GM23338 (cell line): ENCODE measurements at regions not wholly inside any gene's neighbourhood (a gene's known extent, or its start where the extent isn't known, plus 50 kb on each side); places are given as distances from the start of the nearest gene placed in this dataset.

Experiments
- ATAC-seq: fragments of 200-7000 bp; cut with Tn5 transposase; 3 replicates; pipeline ENCODE4 v1.9.1; 2020
- DNase-seq: peaks from one replicate; pipeline ENCODE4 v3.0.0-alpha.2; 2015; ENCODE audit warnings: low spot score
- H2AFZ ChIP-seq: fragments of 200-600 bp; sonication (generic); 2 replicates; pipeline ENCODE4 v1.8.0; 2016; ENCODE audit warnings: antibody characterized with exemption, mild to moderate bottlenecking, moderate library complexity
- H3F3A ChIP-seq: fragments of 200-600 bp; sonication (generic); replicated peaks from 2 replicates; pipeline ENCODE4 v1.8.0; 2017; ENCODE audit warnings: antibody characterized with exemption, mixed run types, low read depth
- H3K27ac ChIP-seq: fragments of 200-600 bp; sonication (generic); 2 replicates; pipeline ENCODE4 v1.6.1; 2016; ENCODE audit warnings: low read depth
- H3K27me3 ChIP-seq: fragments of 200-600 bp; sonication (generic); 2 replicates; pipeline ENCODE4 v1.8.0; 2016; ENCODE audit warnings: mild to moderate bottlenecking, mixed run types, moderate library complexity; ENCODE audit not compliant: insufficient read depth
- H3K36me3 ChIP-seq: fragments of 200-600 bp; sonication (generic); 2 replicates; pipeline ENCODE4 v1.8.0; 2016; ENCODE audit warnings: mild to moderate bottlenecking; ENCODE audit not compliant: insufficient read depth
- H3K4me1 ChIP-seq: fragments of 200-600 bp; sonication (generic); 2 replicates; pipeline ENCODE4 v1.8.0; 2016; ENCODE audit warnings: mild to moderate bottlenecking, moderate library complexity; ENCODE audit not compliant: insufficient read depth
- H3K4me2 ChIP-seq: fragments of 200-600 bp; sonication (generic); 2 replicates; pipeline ENCODE4 v1.7.1; 2017; ENCODE audit warnings: mixed run types
- H3K4me3 ChIP-seq: fragments of 200-600 bp; sonication (generic); 2 replicates; pipeline ENCODE4 v1.6.1; 2016; ENCODE audit warnings: mixed run types
- H3K79me2 ChIP-seq: fragments of 200-600 bp; sonication (generic); replicated peaks from 2 replicates; pipeline ENCODE4 v1.8.0; 2017; ENCODE audit warnings: mild to moderate bottlenecking; ENCODE audit not compliant: insufficient read depth
- H3K9me2 ChIP-seq: fragments of 200-600 bp; sonication (generic); 2 replicates; pipeline ENCODE4 v1.8.0; 2017; ENCODE audit not compliant: insufficient read depth
- H4K20me1 ChIP-seq: fragments of 200-600 bp; sonication (generic); replicated peaks from 2 replicates; pipeline ENCODE4 v1.8.0; 2017; ENCODE audit warnings: mild to moderate bottlenecking; ENCODE audit not compliant: insufficient read depth
- H3K27ac Mint-ChIP-seq: 2 replicates; pipeline ENCODE4 v1.8.0; 2020; ENCODE audit warnings: inconsistent platforms, mild to moderate bottlenecking, moderate library complexity, mixed read lengths
- H3K27me3 Mint-ChIP-seq: 3 replicates; pipeline ENCODE4 v1.8.0; 2022; ENCODE audit warnings: low read depth, mild to moderate bottlenecking, moderate library complexity, mixed read lengths, inconsistent platforms; ENCODE audit not compliant: insufficient read depth, poor library complexity
- H3K36me3 Mint-ChIP-seq: 3 replicates; pipeline ENCODE4 v1.8.0; 2021; ENCODE audit warnings: low read depth, mild to moderate bottlenecking, inconsistent platforms, moderate library complexity, mixed read lengths
- H3K4me1 Mint-ChIP-seq: 3 replicates; pipeline ENCODE4 v1.8.0; 2020; ENCODE audit warnings: mild to moderate bottlenecking, inconsistent platforms, mixed read lengths
- H3K4me3 Mint-ChIP-seq: 3 replicates; pipeline ENCODE4 v1.8.0; 2021; ENCODE audit warnings: moderate library complexity, mild to moderate bottlenecking, inconsistent platforms, mixed read lengths
- H3K9me3 Mint-ChIP-seq: 3 replicates; pipeline ENCODE4 v1.8.0; 2020; ENCODE audit warnings: moderate library complexity, mild to moderate bottlenecking, inconsistent platforms, mixed read lengths
- CREB1 ChIP-seq: fragments of 250-450 bp; sonication (Bioruptor Pico); IDR thresholded peaks from 2 replicates; pipeline ENCODE4 v1.5.0; 2020; ENCODE audit warnings: low read depth, mild to moderate bottlenecking, moderate library complexity
- EZH2 ChIP-seq: fragments of 200-600 bp; sonication (generic); IDR thresholded peaks from one replicate; pipeline ENCODE4 v1.8.0; 2017; ENCODE audit warnings: antibody characterized with exemption, mild to moderate bottlenecking, low read depth; ENCODE audit not compliant: unreplicated experiment
- JUNB ChIP-seq: IDR thresholded peaks from one replicate; pipeline ENCODE4 v1.6.1; 2016; ENCODE audit warnings: antibody characterized with exemption; ENCODE audit not compliant: unreplicated experiment
- NANOG ChIP-seq: IDR thresholded peaks from 2 replicates; pipeline ENCODE4 v1.6.1; 2016; ENCODE audit warnings: antibody characterized with exemption, borderline replicate concordance
- POLR2AphosphoS5 ChIP-seq: IDR thresholded peaks from 2 replicates; pipeline ENCODE4 v1.6.1; 2016; ENCODE audit warnings: antibody characterized with exemption, low read depth
- STAT1 ChIP-seq: IDR thresholded peaks from one replicate; pipeline ENCODE4 v1.6.1; 2016; ENCODE audit warnings: antibody characterized with exemption; ENCODE audit not compliant: unreplicated experiment
- ZNF331 ChIP-seq: fragments of 250-450 bp; sonication (Bioruptor Pico); IDR thresholded peaks from 2 replicates; pipeline ENCODE4 v1.5.0; 2020; ENCODE audit warnings: low read depth, mild to moderate bottlenecking, moderate library complexity
- TF ChIP-seq, protein P1 (sequence below): IDR thresholded peaks from one replicate; pipeline ENCODE4 v1.6.1; 2018; ENCODE audit warnings: antibody characterized with exemption; ENCODE audit not compliant: unreplicated experiment
- TF ChIP-seq, protein P2 (sequence below): fragments of 250-450 bp; sonication (Bioruptor Pico); IDR thresholded peaks from 2 replicates; pipeline ENCODE4 v1.5.0; 2020; ENCODE audit warnings: mild to moderate bottlenecking, moderate library complexity
- TF ChIP-seq, protein P3 (sequence below), 2 experiments: fragments of 200-600 bp in 1 of 2; sonication (generic) in 1 of 2; conservative IDR thresholded peaks; 2 replicates each; pipeline versions ENCODE4 v1.5.1 to v1.6.1; 2016 to 2017; ENCODE audit warnings: antibody characterized with exemption in 2 of 2, low read depth in 2 of 2, mild to moderate bottlenecking in 2 of 2, moderate library complexity in 1 of 2

DNA sequence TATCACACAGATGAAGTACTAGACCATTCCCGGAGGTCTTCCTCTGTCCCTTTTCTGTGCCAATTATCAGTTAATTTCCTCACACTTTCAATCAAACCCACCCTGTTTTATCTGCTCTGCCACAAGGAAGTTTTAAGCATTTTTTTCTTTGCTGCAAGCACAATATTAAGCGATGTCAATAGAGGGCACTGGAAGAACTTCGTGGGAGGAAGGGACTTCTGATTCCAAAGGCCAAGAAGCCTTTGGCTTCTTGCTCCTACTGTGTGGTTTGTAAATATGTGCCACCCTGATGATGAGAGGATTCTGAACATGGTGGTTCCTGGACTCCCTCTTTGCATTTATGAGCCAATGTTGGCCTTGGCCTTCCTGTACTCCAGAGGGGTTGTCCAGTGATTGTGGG lies 1712.5 kb upstream of the C9orf72 start (continued):
- TF ChIP-seq, protein P1, sequence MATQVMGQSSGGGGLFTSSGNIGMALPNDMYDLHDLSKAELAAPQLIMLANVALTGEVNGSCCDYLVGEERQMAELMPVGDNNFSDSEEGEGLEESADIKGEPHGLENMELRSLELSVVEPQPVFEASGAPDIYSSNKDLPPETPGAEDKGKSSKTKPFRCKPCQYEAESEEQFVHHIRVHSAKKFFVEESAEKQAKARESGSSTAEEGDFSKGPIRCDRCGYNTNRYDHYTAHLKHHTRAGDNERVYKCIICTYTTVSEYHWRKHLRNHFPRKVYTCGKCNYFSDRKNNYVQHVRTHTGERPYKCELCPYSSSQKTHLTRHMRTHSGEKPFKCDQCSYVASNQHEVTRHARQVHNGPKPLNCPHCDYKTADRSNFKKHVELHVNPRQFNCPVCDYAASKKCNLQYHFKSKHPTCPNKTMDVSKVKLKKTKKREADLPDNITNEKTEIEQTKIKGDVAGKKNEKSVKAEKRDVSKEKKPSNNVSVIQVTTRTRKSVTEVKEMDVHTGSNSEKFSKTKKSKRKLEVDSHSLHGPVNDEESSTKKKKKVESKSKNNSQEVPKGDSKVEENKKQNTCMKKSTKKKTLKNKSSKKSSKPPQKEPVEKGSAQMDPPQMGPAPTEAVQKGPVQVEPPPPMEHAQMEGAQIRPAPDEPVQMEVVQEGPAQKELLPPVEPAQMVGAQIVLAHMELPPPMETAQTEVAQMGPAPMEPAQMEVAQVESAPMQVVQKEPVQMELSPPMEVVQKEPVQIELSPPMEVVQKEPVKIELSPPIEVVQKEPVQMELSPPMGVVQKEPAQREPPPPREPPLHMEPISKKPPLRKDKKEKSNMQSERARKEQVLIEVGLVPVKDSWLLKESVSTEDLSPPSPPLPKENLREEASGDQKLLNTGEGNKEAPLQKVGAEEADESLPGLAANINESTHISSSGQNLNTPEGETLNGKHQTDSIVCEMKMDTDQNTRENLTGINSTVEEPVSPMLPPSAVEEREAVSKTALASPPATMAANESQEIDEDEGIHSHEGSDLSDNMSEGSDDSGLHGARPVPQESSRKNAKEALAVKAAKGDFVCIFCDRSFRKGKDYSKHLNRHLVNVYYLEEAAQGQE = no peak
- no peak for TF ChIP-seq POLR2AphosphoS5
- TF ChIP-seq STAT1 = no peak
- no peak for TF ChIP-seq NANOG

DNA sequence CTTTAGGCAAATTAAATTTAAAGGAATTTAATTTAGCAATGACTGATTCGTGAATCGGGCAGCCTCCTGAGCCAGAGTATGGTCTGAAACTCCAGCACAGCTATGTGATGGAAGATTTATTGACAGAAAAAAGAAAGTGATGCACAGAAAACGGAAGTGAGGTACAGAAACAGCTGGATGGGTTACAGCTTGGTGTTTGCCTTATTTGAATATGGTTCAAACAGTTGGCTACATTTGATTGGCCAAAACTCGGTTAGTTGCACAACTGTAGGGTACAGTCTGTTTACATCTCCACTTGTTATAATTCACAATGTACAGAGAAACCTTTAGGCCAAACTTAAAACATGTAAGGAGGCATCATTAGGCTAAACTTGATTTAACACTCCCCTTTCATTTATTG lies 1716.1 kb upstream of the C9orf72 start:
- H3K36me3 ChIP-seq = no peaks in the 10 kb centered on the region
- no peak overlapping the region for H2AFZ ChIP-seq
- ATAC-seq = no peak
- Mint-ChIP-seq H3K27ac (no peak overlapping the region), H3K4me1 (no peaks in the 10 kb centered on the region), H3K9me3 (peaks cover 19% of the 10 kb centered on the region; the same call in 2 of the 3 replicates), H3K36me3 (peaks cover 7% of the 10 kb centered on the region; the same call in 1 of the 3 replicates), H3K4me3 (no peak overlapping the region), H3K27me3 (no peaks in the 10 kb centered on the region)
- no peak overlapping the region for H3K4me2 ChIP-seq
- H3K4me1 ChIP-seq = no peaks in the 10 kb centered on the region
- H3K27ac ChIP-seq = no peak overlapping the region
- DNase-seq = no peak
- no peaks in the 10 kb centered on the region for H3F3A ChIP-seq
- no peaks in the 10 kb centered on the region for H3K79me2 ChIP-seq
- H3K4me3 ChIP-seq = no peak overlapping the region
- H4K20me1 ChIP-seq = no peaks in the 10 kb centered on the region
- H3K27me3 ChIP-seq = no peaks in the 10 kb centered on the region
- no peaks in the 10 kb centered on the region for H3K9me2 ChIP-seq
- TF ChIP-seq, protein P1 = no peak
- TF ChIP-seq, protein P2, sequence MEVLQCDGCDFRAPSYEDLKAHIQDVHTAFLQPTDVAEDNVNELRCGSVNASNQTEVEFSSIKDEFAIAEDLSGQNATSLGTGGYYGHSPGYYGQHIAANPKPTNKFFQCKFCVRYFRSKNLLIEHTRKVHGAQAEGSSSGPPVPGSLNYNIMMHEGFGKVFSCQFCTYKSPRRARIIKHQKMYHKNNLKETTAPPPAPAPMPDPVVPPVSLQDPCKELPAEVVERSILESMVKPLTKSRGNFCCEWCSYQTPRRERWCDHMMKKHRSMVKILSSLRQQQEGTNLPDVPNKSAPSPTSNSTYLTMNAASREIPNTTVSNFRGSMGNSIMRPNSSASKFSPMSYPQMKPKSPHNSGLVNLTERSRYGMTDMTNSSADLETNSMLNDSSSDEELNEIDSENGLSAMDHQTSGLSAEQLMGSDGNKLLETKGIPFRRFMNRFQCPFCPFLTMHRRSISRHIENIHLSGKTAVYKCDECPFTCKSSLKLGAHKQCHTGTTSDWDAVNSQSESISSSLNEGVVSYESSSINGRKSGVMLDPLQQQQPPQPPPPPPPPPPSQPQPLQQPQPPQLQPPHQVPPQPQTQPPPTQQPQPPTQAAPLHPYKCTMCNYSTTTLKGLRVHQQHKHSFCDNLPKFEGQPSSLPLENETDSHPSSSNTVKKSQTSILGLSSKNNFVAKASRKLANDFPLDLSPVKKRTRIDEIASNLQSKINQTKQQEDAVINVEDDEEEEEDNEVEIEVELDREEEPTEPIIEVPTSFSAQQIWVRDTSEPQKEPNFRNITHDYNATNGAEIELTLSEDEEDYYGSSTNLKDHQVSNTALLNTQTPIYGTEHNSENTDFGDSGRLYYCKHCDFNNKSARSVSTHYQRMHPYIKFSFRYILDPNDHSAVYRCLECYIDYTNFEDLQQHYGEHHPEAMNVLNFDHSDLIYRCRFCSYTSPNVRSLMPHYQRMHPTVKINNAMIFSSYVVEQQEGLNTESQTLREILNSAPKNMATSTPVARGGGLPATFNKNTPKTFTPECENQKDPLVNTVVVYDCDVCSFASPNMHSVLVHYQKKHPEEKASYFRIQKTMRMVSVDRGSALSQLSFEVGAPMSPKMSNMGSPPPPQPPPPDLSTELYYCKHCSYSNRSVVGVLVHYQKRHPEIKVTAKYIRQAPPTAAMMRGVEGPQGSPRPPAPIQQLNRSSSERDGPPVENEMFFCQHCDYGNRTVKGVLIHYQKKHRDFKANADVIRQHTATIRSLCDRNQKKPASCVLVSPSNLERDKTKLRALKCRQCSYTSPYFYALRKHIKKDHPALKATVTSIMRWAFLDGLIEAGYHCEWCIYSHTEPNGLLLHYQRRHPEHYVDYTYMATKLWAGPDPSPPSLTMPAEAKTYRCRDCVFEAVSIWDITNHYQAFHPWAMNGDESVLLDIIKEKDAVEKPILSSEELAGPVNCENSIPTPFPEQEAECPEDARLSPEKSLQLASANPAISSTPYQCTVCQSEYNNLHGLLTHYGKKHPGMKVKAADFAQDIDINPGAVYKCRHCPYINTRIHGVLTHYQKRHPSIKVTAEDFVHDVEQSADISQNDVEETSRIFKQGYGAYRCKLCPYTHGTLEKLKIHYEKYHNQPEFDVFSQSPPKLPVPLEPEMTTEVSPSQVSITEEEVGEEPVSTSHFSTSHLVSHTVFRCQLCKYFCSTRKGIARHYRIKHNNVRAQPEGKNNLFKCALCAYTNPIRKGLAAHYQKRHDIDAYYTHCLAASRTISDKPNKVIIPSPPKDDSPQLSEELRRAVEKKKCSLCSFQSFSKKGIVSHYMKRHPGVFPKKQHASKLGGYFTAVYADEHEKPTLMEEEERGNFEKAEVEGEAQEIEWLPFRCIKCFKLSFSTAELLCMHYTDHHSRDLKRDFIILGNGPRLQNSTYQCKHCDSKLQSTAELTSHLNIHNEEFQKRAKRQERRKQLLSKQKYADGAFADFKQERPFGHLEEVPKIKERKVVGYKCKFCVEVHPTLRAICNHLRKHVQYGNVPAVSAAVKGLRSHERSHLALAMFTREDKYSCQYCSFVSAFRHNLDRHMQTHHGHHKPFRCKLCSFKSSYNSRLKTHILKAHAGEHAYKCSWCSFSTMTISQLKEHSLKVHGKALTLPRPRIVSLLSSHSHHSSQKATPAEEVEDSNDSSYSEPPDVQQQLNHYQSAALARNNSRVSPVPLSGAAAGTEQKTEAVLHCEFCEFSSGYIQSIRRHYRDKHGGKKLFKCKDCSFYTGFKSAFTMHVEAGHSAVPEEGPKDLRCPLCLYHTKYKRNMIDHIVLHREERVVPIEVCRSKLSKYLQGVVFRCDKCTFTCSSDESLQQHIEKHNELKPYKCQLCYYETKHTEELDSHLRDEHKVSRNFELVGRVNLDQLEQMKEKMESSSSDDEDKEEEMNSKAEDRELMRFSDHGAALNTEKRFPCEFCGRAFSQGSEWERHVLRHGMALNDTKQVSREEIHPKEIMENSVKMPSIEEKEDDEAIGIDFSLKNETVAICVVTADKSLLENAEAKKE (CRISPR knock-in tag) = no peak
- TF ChIP-seq EZH2 (no peak), JUNB (no peak), STAT1 (no peak), ZNF331 (CRISPR knock-in tag) (no peak), CREB1 (CRISPR knock-in tag) (no peak)
- TF ChIP-seq, protein P3, sequence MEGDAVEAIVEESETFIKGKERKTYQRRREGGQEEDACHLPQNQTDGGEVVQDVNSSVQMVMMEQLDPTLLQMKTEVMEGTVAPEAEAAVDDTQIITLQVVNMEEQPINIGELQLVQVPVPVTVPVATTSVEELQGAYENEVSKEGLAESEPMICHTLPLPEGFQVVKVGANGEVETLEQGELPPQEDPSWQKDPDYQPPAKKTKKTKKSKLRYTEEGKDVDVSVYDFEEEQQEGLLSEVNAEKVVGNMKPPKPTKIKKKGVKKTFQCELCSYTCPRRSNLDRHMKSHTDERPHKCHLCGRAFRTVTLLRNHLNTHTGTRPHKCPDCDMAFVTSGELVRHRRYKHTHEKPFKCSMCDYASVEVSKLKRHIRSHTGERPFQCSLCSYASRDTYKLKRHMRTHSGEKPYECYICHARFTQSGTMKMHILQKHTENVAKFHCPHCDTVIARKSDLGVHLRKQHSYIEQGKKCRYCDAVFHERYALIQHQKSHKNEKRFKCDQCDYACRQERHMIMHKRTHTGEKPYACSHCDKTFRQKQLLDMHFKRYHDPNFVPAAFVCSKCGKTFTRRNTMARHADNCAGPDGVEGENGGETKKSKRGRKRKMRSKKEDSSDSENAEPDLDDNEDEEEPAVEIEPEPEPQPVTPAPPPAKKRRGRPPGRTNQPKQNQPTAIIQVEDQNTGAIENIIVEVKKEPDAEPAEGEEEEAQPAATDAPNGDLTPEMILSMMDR (conservative IDR thresholded peaks at IDR 0.05; ENCODE audit: low read depth in 2 of 2) = no peak
